H9 (cell line): ENCODE measurements at regions not wholly inside any gene's neighbourhood (a gene's known extent, or its start where the extent isn't known, plus 50 kb on each side); places are given as distances from the start of the nearest gene placed in this dataset.

Source experiments
- DNase-seq: peaks from one replicate; pipeline ENCODE4 v3.0.0-alpha.2; 2017
- H2AFZ ChIP-seq: one replicate; pipeline ENCODE4 v1.6.1; 2013; ENCODE audit warnings: mild to moderate bottlenecking, low read length, control low read depth, moderate library complexity
- H2AK5ac ChIP-seq: 2 replicates; pipeline ENCODE4 v1.6.1; 2013; ENCODE audit warnings: low read length, control low read depth, mixed read lengths; ENCODE audit not compliant: insufficient read length
- H2BK120ac ChIP-seq: one replicate; pipeline ENCODE4 v1.6.1; 2013; ENCODE audit warnings: low read depth, mild to moderate bottlenecking, low read length, control low read depth, inconsistent platforms; ENCODE audit not compliant: poor library complexity, severe bottlenecking
- H2BK12ac ChIP-seq: 2 replicates; pipeline ENCODE4 v1.6.1; 2013; ENCODE audit warnings: low read length, control low read depth, mixed read lengths, low read depth; ENCODE audit not compliant: insufficient read length
- H2BK15ac ChIP-seq: 2 replicates; pipeline ENCODE4 v1.6.1; 2013; ENCODE audit warnings: low read depth, low read length, control low read depth
- H2BK20ac ChIP-seq: one replicate; pipeline ENCODE4 v1.6.1; 2013; ENCODE audit warnings: low read depth, mild to moderate bottlenecking, low read length, control low read depth, inconsistent platforms; ENCODE audit not compliant: poor library complexity, severe bottlenecking
- H2BK5ac ChIP-seq: 2 replicates; pipeline ENCODE4 v1.6.1; 2013; ENCODE audit warnings: low read length, control low read depth, mixed read lengths; ENCODE audit not compliant: insufficient read length
- H3K14ac ChIP-seq: 2 replicates; pipeline ENCODE4 v1.6.1; 2013; ENCODE audit warnings: low read length, control low read depth; ENCODE audit not compliant: insufficient read depth
- H3K18ac ChIP-seq: 2 replicates; pipeline ENCODE4 v1.6.1; 2013; ENCODE audit warnings: low read depth, mild to moderate bottlenecking, mixed read lengths, low read length, control low read depth; ENCODE audit not compliant: insufficient read length
- H3K23ac ChIP-seq: 2 replicates; pipeline ENCODE4 v1.6.1; 2013; ENCODE audit warnings: low read length, control low read depth, mixed read lengths, low read depth; ENCODE audit not compliant: insufficient read length
- H3K23me2 ChIP-seq: 2 replicates; pipeline ENCODE4 v1.6.1; 2013; ENCODE audit warnings: low read depth, mild to moderate bottlenecking, mixed read lengths, low read length, control low read depth; ENCODE audit not compliant: insufficient read length, poor library complexity, severe bottlenecking
- H3K27ac ChIP-seq: 2 replicates; pipeline ENCODE4 v1.5.1; 2013; ENCODE audit warnings: low read length, control low read depth, mixed read lengths, low read depth; ENCODE audit not compliant: insufficient read length
- H3K27me3 ChIP-seq: 2 replicates; pipeline ENCODE4 v1.6.1; 2013; ENCODE audit warnings: low read length, control low read depth, inconsistent platforms; ENCODE audit not compliant: insufficient read depth
- H3K4ac ChIP-seq: 2 replicates; pipeline ENCODE4 v1.6.1; 2013; ENCODE audit warnings: low read depth, mild to moderate bottlenecking, control low read depth, inconsistent platforms, low read length, moderate library complexity
- H3K4me1 ChIP-seq: 2 replicates; pipeline ENCODE4 v1.6.1; 2013; ENCODE audit warnings: low read length, control low read depth, inconsistent platforms; ENCODE audit not compliant: insufficient read depth
- H3K4me2 ChIP-seq: 2 replicates; pipeline ENCODE4 v1.6.1; 2013; ENCODE audit warnings: low read length, control low read depth, mixed read lengths; ENCODE audit not compliant: insufficient read length, insufficient read depth
- H3K56ac ChIP-seq: 2 replicates; pipeline ENCODE4 v1.6.1; 2013; ENCODE audit warnings: low read depth, mild to moderate bottlenecking, mixed read lengths, low read length, control low read depth; ENCODE audit not compliant: insufficient read length
- H3K79me1 ChIP-seq: 2 replicates; pipeline ENCODE4 v1.6.1; 2013; ENCODE audit warnings: low read depth, mild to moderate bottlenecking, moderate library complexity, low read length, control low read depth, inconsistent platforms; ENCODE audit not compliant: insufficient read depth, poor library complexity, severe bottlenecking
- H3K79me2 ChIP-seq: 2 replicates; pipeline ENCODE4 v1.6.1; 2013; ENCODE audit warnings: low read length, control low read depth, inconsistent platforms; ENCODE audit not compliant: insufficient read depth
- H3K9ac ChIP-seq: 2 replicates; pipeline ENCODE4 v1.6.1; 2013; ENCODE audit warnings: low read length, control low read depth, mixed read lengths; ENCODE audit not compliant: insufficient read length; ENCODE audit errors: extremely low read depth
- H3K9me3 ChIP-seq: one replicate; pipeline ENCODE4 v1.6.1; 2013; ENCODE audit warnings: low read depth, low read length, inconsistent platforms; ENCODE audit not compliant: control insufficient read depth
- H3T11ph ChIP-seq: one replicate; pipeline ENCODE4 v1.6.1; 2013; ENCODE audit warnings: mild to moderate bottlenecking, low read length, control low read depth, inconsistent platforms
- H4K20me1 ChIP-seq: one replicate; pipeline ENCODE4 v1.6.1; 2013; ENCODE audit not compliant: control insufficient read depth, insufficient read length, insufficient read depth
- H4K5ac ChIP-seq: 2 replicates; pipeline ENCODE4 v1.6.1; 2013; ENCODE audit warnings: low read depth, mild to moderate bottlenecking, mixed read lengths, low read length, control low read depth; ENCODE audit not compliant: insufficient read length
- H4K8ac ChIP-seq: replicated peaks from 2 replicates; pipeline ENCODE4 v1.6.1; 2013; ENCODE audit warnings: low read length, control low read depth, mixed read lengths, low read depth; ENCODE audit not compliant: insufficient read length
- H4K91ac ChIP-seq: 2 replicates; pipeline ENCODE4 v1.6.1; 2013; ENCODE audit warnings: low read depth, mild to moderate bottlenecking, moderate library complexity, mixed read lengths, low read length, control low read depth; ENCODE audit not compliant: insufficient read length
- H3K27ac Mint-ChIP-seq, 3 experiments: 2 replicates in 2 of 3; 3 replicates in 1 of 3; pipeline ENCODE4 v1.8.0; 2020 to 2021; ENCODE audit warnings: mixed read lengths in 3 of 3, mild to moderate bottlenecking in 1 of 3, moderate library complexity in 1 of 3
- H3K27me3 Mint-ChIP-seq: 2 replicates; pipeline ENCODE4 v1.8.0; 2021; ENCODE audit warnings: low read depth, mild to moderate bottlenecking, moderate library complexity, mixed read lengths
- H3K36me3 Mint-ChIP-seq, 3 experiments: 2 replicates in 2 of 3; 3 replicates in 1 of 3; pipeline ENCODE4 v1.8.0; 2020 to 2021; ENCODE audit warnings: low read depth in 3 of 3, mixed read lengths in 3 of 3; ENCODE audit not compliant: insufficient read depth in 1 of 3
- H3K4me1 Mint-ChIP-seq, 2 experiments: 2 replicates each; pipeline ENCODE4 v1.8.0; 2020; ENCODE audit warnings: mixed read lengths in 2 of 2
- H3K4me3 Mint-ChIP-seq, 2 experiments: 2 replicates in 1 of 2; 3 replicates in 1 of 2; pipeline ENCODE4 v1.8.0; 2020 to 2021; ENCODE audit warnings: mild to moderate bottlenecking in 2 of 2, mixed read lengths in 2 of 2, moderate library complexity in 1 of 2
- H3K9me3 Mint-ChIP-seq, 2 experiments: 2 replicates in 1 of 2; 3 replicates in 1 of 2; pipeline ENCODE4 v1.8.0; 2020; ENCODE audit warnings: mild to moderate bottlenecking in 2 of 2, mixed read lengths in 2 of 2, moderate library complexity in 1 of 2
- WGBS: extraction: QIAGEN DNeasy Blood & Tissue Kit; methylation state at CpG from one replicate; pipeline ENCODE4 v1.1.7; 2013; ENCODE audit warnings: missing lambda C conversion rate, low lambda C conversion rate, mixed read lengths; ENCODE audit not compliant: insufficient read length; ENCODE audit errors: extremely low coverage; 5-methylcytosine and 5-hydroxymethylcytosine counted together
- TF ChIP-seq, protein P1 (sequence below): fragments of 200-600 bp; sonication (generic); conservative IDR thresholded peaks from 3 replicates; pipeline ENCODE4 v1.8.0; 2021; ENCODE audit warnings: antibody characterized with exemption, mild to moderate bottlenecking

DNA sequence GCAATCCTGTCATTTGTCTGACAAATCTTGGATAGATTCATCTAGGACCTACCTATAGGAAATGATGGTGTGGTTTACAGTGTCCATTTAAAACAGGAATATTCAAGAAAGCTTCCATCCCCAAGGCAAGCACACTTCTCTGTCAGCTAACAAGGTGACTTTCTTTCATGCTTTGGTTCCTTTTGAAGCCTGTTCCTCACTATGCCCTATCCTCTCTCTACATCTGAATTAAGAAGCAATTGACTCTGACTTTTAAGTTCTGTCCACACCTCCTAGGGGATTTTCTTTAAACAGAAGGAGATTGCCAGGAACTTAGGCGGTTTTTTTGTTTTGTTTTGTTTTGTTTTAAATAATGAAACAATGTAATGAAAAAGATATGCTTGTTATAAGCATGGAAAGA is 1181.4 kb upstream of the TENM3 start:
- Histone ChIP-seq H4K5ac (no peak overlapping the region), H3K4ac (no peak overlapping the region), H2BK5ac (no peak overlapping the region), H3K27ac (no peak overlapping the region), H3T11ph (no peak overlapping the region), H2BK20ac (no peak overlapping the region), H3K14ac (no peak overlapping the region), H2AFZ (no peak overlapping the region), H2BK120ac (no peak overlapping the region), H3K9me3 (no peaks in the 10 kb centered on the region), H3K18ac (no peak overlapping the region), H3K23ac (no peak overlapping the region), H3K9ac (no peak overlapping the region), H3K23me2 (no peaks in the 10 kb centered on the region), H3K27me3 (no peaks in the 10 kb centered on the region), H2BK12ac (no peak overlapping the region), H4K8ac (no peak overlapping the region), H3K4me1 (no peaks in the 10 kb centered on the region), H3K79me2 (no peaks in the 10 kb centered on the region), H3K56ac (no peak overlapping the region), H2AK5ac (no peak overlapping the region), H3K79me1 (no peaks in the 10 kb centered on the region), H2BK15ac (no peak overlapping the region), H3K4me2 (no peak overlapping the region), H4K91ac (no peak overlapping the region), H4K20me1 (no peaks in the 10 kb centered on the region)
- no CpG with 5 or more reads among the region's 1 CpG for WGBS
- Mint-ChIP-seq H3K9me3 (no peaks in the 10 kb centered on the region), H3K4me3 (no peak overlapping the region), H3K27ac (no peak overlapping the region), H3K36me3 (no peaks in the 10 kb centered on the region), H3K27me3 (no peaks in the 10 kb centered on the region), H3K4me1 (peaks cover 19 to 20% of the 10 kb centered on the region in 2 experiments)
- no peak for DNase-seq
- TF ChIP-seq, protein P1, sequence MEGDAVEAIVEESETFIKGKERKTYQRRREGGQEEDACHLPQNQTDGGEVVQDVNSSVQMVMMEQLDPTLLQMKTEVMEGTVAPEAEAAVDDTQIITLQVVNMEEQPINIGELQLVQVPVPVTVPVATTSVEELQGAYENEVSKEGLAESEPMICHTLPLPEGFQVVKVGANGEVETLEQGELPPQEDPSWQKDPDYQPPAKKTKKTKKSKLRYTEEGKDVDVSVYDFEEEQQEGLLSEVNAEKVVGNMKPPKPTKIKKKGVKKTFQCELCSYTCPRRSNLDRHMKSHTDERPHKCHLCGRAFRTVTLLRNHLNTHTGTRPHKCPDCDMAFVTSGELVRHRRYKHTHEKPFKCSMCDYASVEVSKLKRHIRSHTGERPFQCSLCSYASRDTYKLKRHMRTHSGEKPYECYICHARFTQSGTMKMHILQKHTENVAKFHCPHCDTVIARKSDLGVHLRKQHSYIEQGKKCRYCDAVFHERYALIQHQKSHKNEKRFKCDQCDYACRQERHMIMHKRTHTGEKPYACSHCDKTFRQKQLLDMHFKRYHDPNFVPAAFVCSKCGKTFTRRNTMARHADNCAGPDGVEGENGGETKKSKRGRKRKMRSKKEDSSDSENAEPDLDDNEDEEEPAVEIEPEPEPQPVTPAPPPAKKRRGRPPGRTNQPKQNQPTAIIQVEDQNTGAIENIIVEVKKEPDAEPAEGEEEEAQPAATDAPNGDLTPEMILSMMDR = no peak
